Thoracic aorta (tissue), 2 donors: ENCODE measurements at regions not wholly inside any gene's neighbourhood (a gene's known extent, or its start where the extent isn't known, plus 50 kb on each side); places are given as distances from the start of the nearest gene placed in this dataset.

Experiments
- ATAC-seq: fragments of 150-250 bp; one replicate; pipeline ENCODE4 v1.8.0; 2017; ENCODE audit warnings: low read depth; ENCODE audit not compliant: insufficient number of reproducible peaks, low FRiP score
- DNase-seq: peaks from one replicate; pipeline ENCODE4 v3.0.0-alpha.2; 2020; ENCODE audit warnings: low spot score
- H3K27ac ChIP-seq, 2 donors: fragments of 200-600 bp; sonication (generic); 1 replicate in 1 of 2; 2 replicates in 1 of 2; pipeline ENCODE4 v1.5.1; 2016; ENCODE audit warnings: mild to moderate bottlenecking in 2 of 2, moderate library complexity in 2 of 2
- H3K27me3 ChIP-seq: fragments of 200-600 bp; sonication (generic); replicated peaks from 2 replicates; pipeline ENCODE4 v1.6.0; 2016; ENCODE audit warnings: mild to moderate bottlenecking; ENCODE audit not compliant: insufficient read depth
- H3K36me3 ChIP-seq: fragments of 200-600 bp; sonication (generic); one replicate; pipeline ENCODE4 v1.5.1; 2016
- H3K4me1 ChIP-seq, 2 donors: fragments of 200-600 bp; sonication (generic); 1 replicate in 1 of 2; 2 replicates in 1 of 2; pipeline versions ENCODE4 v1.5.1 to v1.6.0; 2016; ENCODE audit warnings: low read depth in 2 of 2, mild to moderate bottlenecking in 1 of 2; ENCODE audit not compliant: control insufficient read depth in 1 of 2
- H3K4me3 ChIP-seq: fragments of 200-600 bp; sonication (generic); 2 replicates; pipeline ENCODE4 v1.5.1; 2016; ENCODE audit warnings: mild to moderate bottlenecking
- H3K9me3 ChIP-seq: fragments of 200-600 bp; sonication (generic); 2 replicates; pipeline ENCODE4 v1.5.1; 2016
- CTCF ChIP-seq: fragments of 200-600 bp; sonication (generic); IDR thresholded peaks from one replicate; pipeline ENCODE4 v1.5.1; 2019; ENCODE audit warnings: antibody characterized with exemption

- peaks cover 13 to 23% of the 10 kb centered on the region in 2 donors for H3K4me1 ChIP-seq
- H3K27me3 ChIP-seq: no peaks in the 10 kb centered on the region
- DNase-seq: no peak
- no peak for TF ChIP-seq CTCF
- peak overlapping the region in 1 of 2 donors; percentile 42 for H3K27ac ChIP-seq
- H3K36me3 ChIP-seq: peaks cover 3% of the 10 kb centered on the region
- H3K4me3 ChIP-seq: no peak overlapping the region
- ATAC-seq: no peak
- H3K9me3 ChIP-seq: no peaks in the 10 kb centered on the region
Measured at GRCh38 chr10:28060031-28060607, 61.2 kb upstream of the ODAD2 start.

- H3K9me3 ChIP-seq: no peaks in the 10 kb centered on the region
- no peaks in the 10 kb centered on the region for H3K27me3 ChIP-seq
- H3K36me3 ChIP-seq: peaks cover 3% of the 10 kb centered on the region
- no peak for TF ChIP-seq CTCF
- H3K4me1 ChIP-seq: peaks cover 21 to 35% of the 10 kb centered on the region in 2 donors
- no peak for ATAC-seq
- no peak overlapping the region for H3K4me3 ChIP-seq
- no peak overlapping the region for H3K27ac ChIP-seq
- DNase-seq: no peak
Measured at GRCh38 chr10:28058746-28059145, 59.9 kb upstream of the ODAD2 start.

GRCh38 chr10:28054228-28054860 is 55.5 kb upstream of the ODAD2 start:
- ATAC-seq (peak; percentile 68), DNase-seq (no peak)
- Histone ChIP-seq H3K36me3 (peaks cover 3% of the 10 kb centered on the region), H3K4me1 (peaks cover 12 to 22% of the 10 kb centered on the region in 2 donors), H3K4me3 (peak overlapping the region; percentile 4), H3K27ac (peak overlapping the region; percentile 53 to 79), H3K27me3 (no peaks in the 10 kb centered on the region), H3K9me3 (no peaks in the 10 kb centered on the region)
- TF ChIP-seq CTCF: no peak

GRCh38 chr10:28049286-28049685 is 50.4 kb upstream of the ODAD2 start:
- H3K27ac ChIP-seq: no peak overlapping the region
- DNase-seq: no peak

More at GRCh38 chr10:28049286-28049685, 50.4 kb upstream of the ODAD2 start:
- no peak for TF ChIP-seq CTCF
- Histone ChIP-seq H3K4me1 (peaks cover 16 to 24% of the 10 kb centered on the region in 2 donors), H3K27me3 (no peaks in the 10 kb centered on the region), H3K36me3 (no peaks in the 10 kb centered on the region), H3K4me3 (no peak overlapping the region), H3K9me3 (no peaks in the 10 kb centered on the region)
- ATAC-seq: no peak
